HEK293 (cell line): ENCODE measurements at regions not wholly inside any gene's neighbourhood (a gene's known extent, or its start where the extent isn't known, plus 50 kb on each side); places are given as distances from the start of the nearest gene placed in this dataset.

Source experiments
- CTCF ChIA-PET: fragments of 350-600 bp; formaldehyde crosslinking; extraction: SDS; loops from one replicate; lab custom pipeline; 2021; ENCODE audit warnings: antibody characterized with exemption; lab: Yijun Ruan, JAX
- POLR2A ChIA-PET: fragments of 300-600 bp; formaldehyde crosslinking; extraction: SDS; loops from one replicate; lab custom pipeline; 2020; ENCODE audit warnings: antibody characterized with exemption, inconsistent platforms; lab: Yijun Ruan, JAX
- H3K27ac ChIP-seq: fragments of 200-500 bp; sonication (Bioruptor generic); 2 replicates; pipeline ENCODE4 v1.5.1; 2014; ENCODE audit warnings: low read depth, low read length, control low read depth, inconsistent platforms; ENCODE audit errors: extremely low read depth
- H3K36me3 ChIP-seq, 2 experiments: fragments of 200-500 bp in 1 of 2; sonication (Bioruptor generic) in 1 of 2; 1 replicate in 1 of 2; 2 replicates in 1 of 2; pipeline ENCODE4 v1.5.1; 2014 to 2017; ENCODE audit warnings: inconsistent platforms in 2 of 2, low read length in 2 of 2; ENCODE audit not compliant: control insufficient read depth in 2 of 2, insufficient read depth in 1 of 2
- H3K4me1 ChIP-seq: fragments of 200-500 bp; sonication (Bioruptor generic); 2 replicates; pipeline ENCODE4 v1.5.1; 2014; ENCODE audit warnings: mild to moderate bottlenecking, low read length, inconsistent platforms; ENCODE audit not compliant: control insufficient read depth, insufficient read depth
- H3K4me3 ChIP-seq: 2 replicates; pipeline ENCODE4 v1.5.1; 2011; ENCODE audit warnings: low read depth, mild to moderate bottlenecking, control low read depth, low read length, moderate library complexity
- H3K9me3 ChIP-seq: fragments of 200-500 bp; sonication (Bioruptor generic); 2 replicates; pipeline ENCODE4 v1.5.1; 2014; ENCODE audit warnings: low read depth, low read length, inconsistent platforms; ENCODE audit not compliant: control insufficient read depth, insufficient read depth
- GLIS1 ChIP-seq: fragments of 450-650 bp; formaldehyde crosslinking; IDR thresholded peaks from 2 replicates; pipeline ENCODE4 v1.5.1; 2016; ENCODE audit warnings: missing biosample characterization, missing genetic modification characterization
- KLF8 ChIP-seq: fragments of 450-650 bp; formaldehyde crosslinking; IDR thresholded peaks from 2 replicates; pipeline ENCODE4 v1.5.1; 2016; ENCODE audit warnings: missing biosample characterization, missing genetic modification characterization
- PRDM10 ChIP-seq: fragments of 450-650 bp; formaldehyde crosslinking; IDR thresholded peaks from 2 replicates; pipeline ENCODE4 v1.5.1; 2016; ENCODE audit warnings: missing biosample characterization, missing genetic modification characterization
- PRDM6 ChIP-seq: fragments of 450-650 bp; formaldehyde crosslinking; IDR thresholded peaks from 2 replicates; pipeline ENCODE4 v1.5.1; 2017; ENCODE audit warnings: missing biosample characterization, missing genetic modification characterization
- RBAK ChIP-seq: fragments of 450-650 bp; formaldehyde crosslinking; IDR thresholded peaks from 2 replicates; pipeline ENCODE4 v1.5.1; 2016; ENCODE audit warnings: missing biosample characterization, missing genetic modification characterization
- TRIM28 ChIP-seq: IDR thresholded peaks from 2 replicates; pipeline ENCODE4 v1.6.1; 2011; ENCODE audit warnings: low read length, control low read depth, borderline replicate concordance
- ZBTB48 ChIP-seq: fragments of 450-650 bp; formaldehyde crosslinking; IDR thresholded peaks from 2 replicates; pipeline ENCODE4 v1.5.1; 2016; ENCODE audit warnings: missing biosample characterization, missing genetic modification characterization
- ZEB2 ChIP-seq: fragments of 450-650 bp; formaldehyde crosslinking; IDR thresholded peaks from 2 replicates; pipeline ENCODE4 v1.5.1; 2016; ENCODE audit warnings: missing biosample characterization, missing genetic modification characterization
- ZIC2 ChIP-seq: fragments of 450-650 bp; formaldehyde crosslinking; IDR thresholded peaks from 2 replicates; pipeline ENCODE4 v1.5.1; 2016; ENCODE audit warnings: missing biosample characterization, missing genetic modification characterization
- ZNF302 ChIP-seq: fragments of 450-650 bp; formaldehyde crosslinking; IDR thresholded peaks from 2 replicates; pipeline ENCODE4 v1.5.1; 2016; ENCODE audit warnings: missing biosample characterization, missing genetic modification characterization, low read depth
- ZNF335 ChIP-seq: fragments of 450-650 bp; formaldehyde crosslinking; conservative IDR thresholded peaks from 2 replicates; pipeline ENCODE4 v1.5.1; 2016; ENCODE audit warnings: missing biosample characterization, missing genetic modification characterization
- ZNF449 ChIP-seq: fragments of 450-650 bp; formaldehyde crosslinking; IDR thresholded peaks from 2 replicates; pipeline ENCODE4 v1.5.1; 2017; ENCODE audit warnings: missing biosample characterization, mild to moderate bottlenecking, missing genetic modification characterization, moderate library complexity
- ZNF561 ChIP-seq: fragments of 450-650 bp; IDR thresholded peaks from 2 replicates; pipeline ENCODE4 v1.5.1; 2018; ENCODE audit warnings: missing biosample characterization, missing genetic modification characterization, borderline replicate concordance
- ZNF664 ChIP-seq: fragments of 450-650 bp; formaldehyde crosslinking; IDR thresholded peaks from 2 replicates; pipeline ENCODE4 v1.5.1; 2016; ENCODE audit warnings: missing biosample characterization, missing genetic modification characterization
- ZXDB ChIP-seq: fragments of 450-650 bp; formaldehyde crosslinking; IDR thresholded peaks from 2 replicates; pipeline ENCODE4 v1.5.1; 2016; ENCODE audit warnings: missing biosample characterization, missing genetic modification characterization

- no peak overlapping the region for H3K27ac ChIP-seq
- CTCF ChIA-PET: interaction anchor here (0.6 to 1.6 kb wide), 3 partner anchors 14 to 37 kb away, joined by 3 to 5 read pairs (median 4); no protein-coding TSS in a partner anchor
These were observed 57.8 kb upstream of the TARBP1 start for GRCh38 chr1:234536741-234537140.

GRCh38 chr1:234535763-234536515 lies 57.0 kb upstream of the TARBP1 start:
- Histone ChIP-seq H3K9me3 (no peaks in the 10 kb centered on the region), H3K4me1 (peaks cover 32% of the 10 kb centered on the region), H3K36me3 (no peaks in the 10 kb centered on the region), H3K27ac (peak overlapping the region; percentile 10; the same call in 1 of the 2 replicates), H3K4me3 (no peak overlapping the region)
- ChIA-PET CTCF (interaction anchor here (0.5 to 1.2 kb wide), 3 partner anchors 36 to 881 kb away, joined by 3 to 4 read pairs (median 3); no protein-coding TSS in a partner anchor), POLR2A (interaction anchor here (0.6 to 1.3 kb wide), 3 partner anchors 8 to 131 kb away, joined by 3 read pairs; no protein-coding TSS in a partner anchor)
- TF ChIP-seq ZNF561 (tag by site-specific recombination) (0 out of 2 replicates have a peak, but pooled peaks have one; percentile 35), PRDM6 (tag by site-specific recombination) (0 out of 2 replicates have a peak, but pooled peaks have one; percentile 11), ZEB2 (tag by site-specific recombination) (no peak), PRDM10 (tag by site-specific recombination) (peak; percentile 94), ZNF664 (tag by site-specific recombination) (0 out of 2 replicates have a peak, but pooled peaks have one; percentile 6), GLIS1 (tag by site-specific recombination) (0 out of 2 replicates have a peak, but pooled peaks have one; percentile 6), KLF8 (tag by site-specific recombination) (no peak), ZNF335 (tag by site-specific recombination) (peak; percentile 45), ZNF302 (tag by site-specific recombination) (no peak), ZIC2 (tag by site-specific recombination) (peak; percentile 79), TRIM28 (peak; percentile 29; the same call in 1 of the 2 replicates)

More at GRCh38 chr1:234536741-234537140, 57.8 kb upstream of the TARBP1 start:
- no peak for TF ChIP-seq RBAK (tag by site-specific recombination)
- TF ChIP-seq ZNF449 (tag by site-specific recombination): no peak
- TF ChIP-seq ZBTB48 (tag by site-specific recombination): 0 out of 2 replicates have a peak, but pooled peaks have one; percentile 17
- TF ChIP-seq ZXDB (tag by site-specific recombination): no peak
- no peaks in the 10 kb centered on the region for H3K36me3 ChIP-seq
- POLR2A ChIA-PET: no interaction called here
- H3K4me3 ChIP-seq: no peak overlapping the region
- H3K9me3 ChIP-seq: no peaks in the 10 kb centered on the region
- H3K4me1 ChIP-seq: peaks cover 32% of the 10 kb centered on the region
